Gastrocnemius medialis (tissue), 4 donors: ENCODE measurements at regions not wholly inside any gene's neighbourhood (a gene's known extent, or its start where the extent isn't known, plus 50 kb on each side); places are given as distances from the start of the nearest gene placed in this dataset.

Experiments used
- POLR2A ChIP-seq, 2 donors: fragments of 450-650 bp; IDR thresholded peaks; one replicate each; pipeline ENCODE4 v1.6.1; 2017; ENCODE audit warnings: antibody characterized with exemption in 2 of 2, mild to moderate bottlenecking in 2 of 2, moderate library complexity in 2 of 2
- TF ChIP-seq, protein P1 (sequence below), 5 experiments: fragments of 450-650 bp in 3 of 5; fragments of 200-600 bp in 2 of 5; sonication (generic) in 2 of 5; IDR thresholded peaks in 4 of 5; conservative IDR thresholded peaks in 1 of 5; 1 replicate in 4 of 5; 2 replicates in 1 of 5; pipeline ENCODE4 v1.5.1; 2016 to 2019; ENCODE audit warnings: antibody characterized with exemption in 5 of 5, mild to moderate bottlenecking in 3 of 5, moderate library complexity in 3 of 5

DNA sequence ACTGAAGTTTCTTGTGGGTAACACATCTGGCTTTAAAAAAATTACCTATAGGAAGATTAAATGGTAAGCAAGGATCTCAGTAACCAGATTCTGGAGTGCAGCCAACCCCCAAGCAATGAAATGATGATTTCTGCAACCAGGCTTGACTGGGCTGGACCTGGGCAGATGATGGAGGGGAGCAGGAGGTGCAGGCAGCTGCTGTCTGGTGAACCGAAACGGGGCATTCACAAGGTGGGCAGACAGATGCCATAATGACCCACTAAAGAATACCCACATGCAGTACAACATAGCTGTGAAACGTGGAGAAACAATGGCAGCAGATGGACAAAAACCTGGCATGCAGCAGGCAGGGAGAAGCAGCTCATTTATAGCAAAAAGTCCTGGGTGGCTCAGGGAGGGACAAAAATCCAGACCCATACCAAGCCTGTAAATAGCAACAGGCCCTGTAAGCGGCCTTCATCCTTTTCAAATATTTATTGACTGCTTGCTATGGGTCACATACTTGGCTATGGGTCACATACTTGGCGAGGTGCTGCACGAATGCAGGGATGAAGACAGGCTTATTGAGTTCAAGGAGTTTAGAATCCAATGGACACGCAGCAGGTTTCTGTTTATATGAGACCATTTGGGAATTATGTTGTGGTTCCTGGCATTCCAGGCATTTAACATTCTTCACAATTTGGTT is 244.7 kb downstream of the HRH4 start:
- TF ChIP-seq, protein P1, sequence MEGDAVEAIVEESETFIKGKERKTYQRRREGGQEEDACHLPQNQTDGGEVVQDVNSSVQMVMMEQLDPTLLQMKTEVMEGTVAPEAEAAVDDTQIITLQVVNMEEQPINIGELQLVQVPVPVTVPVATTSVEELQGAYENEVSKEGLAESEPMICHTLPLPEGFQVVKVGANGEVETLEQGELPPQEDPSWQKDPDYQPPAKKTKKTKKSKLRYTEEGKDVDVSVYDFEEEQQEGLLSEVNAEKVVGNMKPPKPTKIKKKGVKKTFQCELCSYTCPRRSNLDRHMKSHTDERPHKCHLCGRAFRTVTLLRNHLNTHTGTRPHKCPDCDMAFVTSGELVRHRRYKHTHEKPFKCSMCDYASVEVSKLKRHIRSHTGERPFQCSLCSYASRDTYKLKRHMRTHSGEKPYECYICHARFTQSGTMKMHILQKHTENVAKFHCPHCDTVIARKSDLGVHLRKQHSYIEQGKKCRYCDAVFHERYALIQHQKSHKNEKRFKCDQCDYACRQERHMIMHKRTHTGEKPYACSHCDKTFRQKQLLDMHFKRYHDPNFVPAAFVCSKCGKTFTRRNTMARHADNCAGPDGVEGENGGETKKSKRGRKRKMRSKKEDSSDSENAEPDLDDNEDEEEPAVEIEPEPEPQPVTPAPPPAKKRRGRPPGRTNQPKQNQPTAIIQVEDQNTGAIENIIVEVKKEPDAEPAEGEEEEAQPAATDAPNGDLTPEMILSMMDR (IDR thresholded peaks at IDR 0.05 in 4 of 5, conservative IDR thresholded peaks at IDR 0.05 in 1 of 5): no peak
- no peak for TF ChIP-seq POLR2A (IDR thresholded peaks at IDR 0.05)
